Thoracic aorta (tissue), 2 donors: ENCODE measurements at regions not wholly inside any gene's neighbourhood (a gene's known extent, or its start where the extent isn't known, plus 50 kb on each side); places are given as distances from the start of the nearest gene placed in this dataset.

Source experiments
- ATAC-seq: fragments of 150-250 bp; one replicate; pipeline ENCODE4 v1.8.0; 2017; ENCODE audit warnings: low read depth; ENCODE audit not compliant: insufficient number of reproducible peaks, low FRiP score
- DNase-seq: peaks from one replicate; pipeline ENCODE4 v3.0.0-alpha.2; 2020; ENCODE audit warnings: low spot score
- H3K27ac ChIP-seq, 2 donors: fragments of 200-600 bp; sonication (generic); 1 replicate in 1 of 2; 2 replicates in 1 of 2; pipeline ENCODE4 v1.5.1; 2016; ENCODE audit warnings: mild to moderate bottlenecking in 2 of 2, moderate library complexity in 2 of 2
- H3K27me3 ChIP-seq: fragments of 200-600 bp; sonication (generic); replicated peaks from 2 replicates; pipeline ENCODE4 v1.6.0; 2016; ENCODE audit warnings: mild to moderate bottlenecking; ENCODE audit not compliant: insufficient read depth
- H3K36me3 ChIP-seq: fragments of 200-600 bp; sonication (generic); one replicate; pipeline ENCODE4 v1.5.1; 2016
- H3K4me1 ChIP-seq, 2 donors: fragments of 200-600 bp; sonication (generic); 1 replicate in 1 of 2; 2 replicates in 1 of 2; pipeline versions ENCODE4 v1.5.1 to v1.6.0; 2016; ENCODE audit warnings: low read depth in 2 of 2, mild to moderate bottlenecking in 1 of 2; ENCODE audit not compliant: control insufficient read depth in 1 of 2
- H3K4me3 ChIP-seq: fragments of 200-600 bp; sonication (generic); 2 replicates; pipeline ENCODE4 v1.5.1; 2016; ENCODE audit warnings: mild to moderate bottlenecking
- H3K9me3 ChIP-seq: fragments of 200-600 bp; sonication (generic); 2 replicates; pipeline ENCODE4 v1.5.1; 2016
- TF ChIP-seq, protein P1 (sequence below): fragments of 200-600 bp; sonication (generic); IDR thresholded peaks from one replicate; pipeline ENCODE4 v1.5.1; 2019; ENCODE audit warnings: antibody characterized with exemption

GRCh38 chr14:104462651-104463630 lies 116.6 kb upstream of the C14orf180 start:
- no peak overlapping the region for H3K4me3 ChIP-seq
- H3K9me3 ChIP-seq = no peaks in the 10 kb centered on the region
- H3K27ac ChIP-seq = no peak overlapping the region
- ATAC-seq = no peak
- no peaks in the 10 kb centered on the region for H3K36me3 ChIP-seq
- no peak for DNase-seq
- H3K4me1 ChIP-seq = peaks cover 0 to 7% of the 10 kb centered on the region in 2 donors
- TF ChIP-seq, protein P1, sequence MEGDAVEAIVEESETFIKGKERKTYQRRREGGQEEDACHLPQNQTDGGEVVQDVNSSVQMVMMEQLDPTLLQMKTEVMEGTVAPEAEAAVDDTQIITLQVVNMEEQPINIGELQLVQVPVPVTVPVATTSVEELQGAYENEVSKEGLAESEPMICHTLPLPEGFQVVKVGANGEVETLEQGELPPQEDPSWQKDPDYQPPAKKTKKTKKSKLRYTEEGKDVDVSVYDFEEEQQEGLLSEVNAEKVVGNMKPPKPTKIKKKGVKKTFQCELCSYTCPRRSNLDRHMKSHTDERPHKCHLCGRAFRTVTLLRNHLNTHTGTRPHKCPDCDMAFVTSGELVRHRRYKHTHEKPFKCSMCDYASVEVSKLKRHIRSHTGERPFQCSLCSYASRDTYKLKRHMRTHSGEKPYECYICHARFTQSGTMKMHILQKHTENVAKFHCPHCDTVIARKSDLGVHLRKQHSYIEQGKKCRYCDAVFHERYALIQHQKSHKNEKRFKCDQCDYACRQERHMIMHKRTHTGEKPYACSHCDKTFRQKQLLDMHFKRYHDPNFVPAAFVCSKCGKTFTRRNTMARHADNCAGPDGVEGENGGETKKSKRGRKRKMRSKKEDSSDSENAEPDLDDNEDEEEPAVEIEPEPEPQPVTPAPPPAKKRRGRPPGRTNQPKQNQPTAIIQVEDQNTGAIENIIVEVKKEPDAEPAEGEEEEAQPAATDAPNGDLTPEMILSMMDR = no peak
- H3K27me3 ChIP-seq = peaks cover 3% of the 10 kb centered on the region

GRCh38 chr14:104464907-104465306 lies 114.7 kb upstream of the C14orf180 start:
- H3K27me3 ChIP-seq = peaks cover 3% of the 10 kb centered on the region
- no peak for DNase-seq
- TF ChIP-seq, protein P1 = no peak

GRCh38 chr14:104465482-104466390 lies 113.8 kb upstream of the C14orf180 start:
- TF ChIP-seq, protein P1 = no peak
- Histone ChIP-seq H3K27ac (no peak overlapping the region), H3K36me3 (no peaks in the 10 kb centered on the region), H3K4me1 (peaks cover 0 to 7% of the 10 kb centered on the region in 2 donors), H3K4me3 (no peak overlapping the region), H3K9me3 (no peaks in the 10 kb centered on the region), H3K27me3 (peaks cover 3% of the 10 kb centered on the region)
- ATAC-seq (no peak), DNase-seq (no peak)

More at GRCh38 chr14:104464907-104465306, 114.7 kb upstream of the C14orf180 start:
- Histone ChIP-seq H3K9me3 (no peaks in the 10 kb centered on the region), H3K4me1 (peaks cover 0 to 7% of the 10 kb centered on the region in 2 donors), H3K36me3 (no peaks in the 10 kb centered on the region), H3K4me3 (no peak overlapping the region), H3K27ac (no peak overlapping the region)
- ATAC-seq = no peak

DNA sequence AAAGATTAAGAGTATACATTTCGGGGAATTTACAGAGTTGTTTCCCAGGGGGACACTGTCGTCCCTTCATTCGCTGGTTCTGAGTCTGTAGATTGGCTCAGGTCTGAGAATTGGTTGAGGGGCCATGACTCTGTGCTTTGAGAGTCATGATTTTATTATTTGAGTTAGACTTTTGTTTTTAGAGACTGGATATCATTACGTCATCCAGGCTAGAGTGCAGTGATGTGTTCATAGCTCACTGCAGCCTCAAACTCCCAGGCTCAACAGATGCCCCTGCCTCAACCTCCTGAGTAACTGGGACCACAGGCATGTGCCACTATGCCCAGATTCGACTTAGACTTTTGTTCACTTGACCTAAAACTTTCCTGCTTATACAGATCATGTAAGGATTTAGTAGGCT lies 112.3 kb upstream of the C14orf180 start:
- DNase-seq = no peak
- no peaks in the 10 kb centered on the region for H3K9me3 ChIP-seq
- no peak overlapping the region for H3K27ac ChIP-seq
- ATAC-seq = no peak
- TF ChIP-seq, protein P1 = no peak
- no peaks in the 10 kb centered on the region for H3K36me3 ChIP-seq
- H3K4me3 ChIP-seq = no peak overlapping the region
- peaks cover 0 to under 1% of the 10 kb centered on the region in 2 donors for H3K4me1 ChIP-seq
- no peaks in the 10 kb centered on the region for H3K27me3 ChIP-seq

DNA sequence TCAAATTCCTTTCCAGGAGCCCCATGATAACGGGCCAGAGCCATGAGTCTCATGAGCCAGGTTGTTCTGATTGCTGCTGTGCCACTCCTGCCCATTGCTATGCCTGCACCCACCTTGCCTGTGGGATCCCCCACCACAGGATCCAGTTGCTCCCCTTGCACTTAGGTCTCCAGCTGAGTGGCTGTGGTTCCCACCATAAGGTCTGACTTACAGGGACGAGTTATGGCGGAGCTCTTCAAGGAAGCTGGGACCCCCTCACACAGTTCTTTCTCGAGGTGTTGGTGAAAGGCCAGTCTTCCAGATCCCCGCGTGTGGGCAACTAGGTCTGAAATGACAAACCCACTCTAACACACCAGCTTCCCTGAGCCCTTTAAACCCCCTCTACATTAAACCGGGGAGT lies 111.9 kb upstream of the C14orf180 start:
- H3K27ac ChIP-seq = no peak overlapping the region
- TF ChIP-seq, protein P1 = no peak
- no peaks in the 10 kb centered on the region for H3K36me3 ChIP-seq
- H3K4me3 ChIP-seq = no peak overlapping the region
- no peaks in the 10 kb centered on the region for H3K27me3 ChIP-seq
- no peak for ATAC-seq
- DNase-seq = no peak
- no peaks in the 10 kb centered on the region for H3K9me3 ChIP-seq
- H3K4me1 ChIP-seq = no peaks in the 10 kb centered on the region
